NCI-H524 (cell line): ENCODE measurements at regions not wholly inside any gene's neighbourhood (a gene's known extent, or its start where the extent isn't known, plus 50 kb on each side); places are given as distances from the start of the nearest gene placed in this dataset.

Experiments used
- DNase-seq, 2 experiments: peaks; one replicate each; lab custom pipeline; 2025; lab: John Stamatoyannopoulos, UW

DNA sequence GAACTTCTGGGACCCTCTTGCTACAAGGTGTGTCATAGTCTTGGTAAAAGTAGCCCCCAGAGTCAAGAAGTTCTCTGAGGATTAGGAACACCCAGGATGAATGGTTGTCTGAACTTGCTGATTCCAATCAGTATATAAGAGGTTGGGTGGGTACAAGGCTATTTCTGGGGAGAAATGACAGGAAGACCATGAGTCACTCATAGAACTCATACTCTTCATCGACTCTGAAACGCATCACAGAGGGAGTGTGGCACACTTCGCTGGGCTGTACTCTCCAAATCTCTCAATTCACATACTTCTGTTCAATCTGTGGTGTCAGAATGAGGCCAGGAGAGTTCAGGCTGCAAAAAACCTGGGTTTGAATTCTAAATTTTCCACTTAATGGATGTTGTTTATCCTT, 193.2 kb upstream of the LEF1 start:
- no peak for DNase-seq

- no peak for DNase-seq
Measured at GRCh38 chr4:108361446-108361820, 192.7 kb upstream of the LEF1 start.

GRCh38 chr4:108360754-108361445, 192.2 kb upstream of the LEF1 start:
- no peak for DNase-seq

DNA sequence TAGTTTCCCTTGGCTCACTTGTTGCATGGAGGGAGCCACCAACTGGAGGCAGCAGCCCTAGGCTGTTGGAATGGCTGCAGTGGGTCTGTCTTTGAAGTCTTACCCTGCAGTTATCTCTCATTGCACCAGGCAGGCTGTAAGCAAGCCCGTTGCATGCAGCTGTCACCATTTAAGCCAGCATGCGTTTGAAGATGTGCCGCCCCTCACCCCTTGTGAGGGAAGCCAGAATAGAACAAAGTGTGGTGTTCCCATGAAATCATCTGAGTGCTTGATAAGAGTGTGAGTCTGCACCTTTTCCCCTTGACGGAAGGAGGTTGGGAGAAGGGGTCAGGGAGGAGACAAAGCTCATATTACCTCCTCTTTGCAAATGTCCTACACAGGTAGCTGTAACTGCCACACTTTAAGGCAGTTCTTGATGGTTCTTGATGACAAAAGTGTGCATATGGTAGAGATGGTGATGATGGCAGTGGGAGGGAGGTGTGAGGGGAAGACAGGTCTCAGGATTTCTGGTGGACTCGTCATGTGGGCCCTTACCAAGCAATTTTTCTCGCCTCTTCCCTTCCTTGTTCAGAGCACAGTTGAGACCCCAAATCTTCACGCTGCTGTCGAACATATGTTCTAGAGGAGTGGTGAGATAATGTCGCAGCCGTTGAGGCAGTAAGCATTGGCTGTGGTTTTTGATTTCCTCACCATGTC, 191.4 kb upstream of the LEF1 start:
- no peak for DNase-seq

- DNase-seq: no peak
Measured at GRCh38 chr4:108359130-108359985, 190.6 kb upstream of the LEF1 start.

- peak; percentile 11 to 54 for DNase-seq
Measured at GRCh38 chr4:108355902-108356535, 187.3 kb upstream of the LEF1 start.

DNA sequence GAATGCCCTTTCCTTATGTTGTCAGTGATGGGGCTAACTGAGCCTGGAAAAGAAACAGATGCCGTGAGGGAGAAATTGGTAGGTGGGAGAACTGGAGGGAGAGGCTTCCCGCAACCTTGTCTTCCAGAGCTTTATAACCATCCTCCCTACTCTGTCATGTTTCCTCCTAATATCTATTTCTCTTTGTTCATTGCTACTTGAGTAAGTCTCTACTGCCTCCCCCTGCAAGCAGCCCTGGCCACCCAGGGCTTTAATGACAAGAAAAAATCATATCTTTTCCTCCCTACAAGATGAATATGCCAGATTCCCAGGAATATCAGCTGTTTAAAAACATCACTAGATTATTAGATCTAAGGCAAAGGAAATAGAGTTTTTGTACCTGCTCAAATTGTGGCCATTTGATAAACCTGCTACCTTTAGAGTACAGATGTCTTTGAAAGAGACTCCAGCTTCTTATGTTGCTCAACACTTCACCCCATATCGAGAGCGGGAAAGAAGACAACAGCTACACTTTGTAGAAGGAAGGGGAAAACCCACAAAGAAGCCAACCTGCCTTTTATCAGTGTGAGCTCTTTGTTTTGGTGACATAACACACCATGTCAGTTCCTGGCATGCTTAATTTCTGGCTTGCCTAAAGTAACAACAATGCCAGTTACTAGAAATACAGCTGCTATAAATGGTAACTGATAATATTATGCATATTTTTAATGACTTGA, 186.6 kb upstream of the LEF1 start:
- no peak for DNase-seq

DNA sequence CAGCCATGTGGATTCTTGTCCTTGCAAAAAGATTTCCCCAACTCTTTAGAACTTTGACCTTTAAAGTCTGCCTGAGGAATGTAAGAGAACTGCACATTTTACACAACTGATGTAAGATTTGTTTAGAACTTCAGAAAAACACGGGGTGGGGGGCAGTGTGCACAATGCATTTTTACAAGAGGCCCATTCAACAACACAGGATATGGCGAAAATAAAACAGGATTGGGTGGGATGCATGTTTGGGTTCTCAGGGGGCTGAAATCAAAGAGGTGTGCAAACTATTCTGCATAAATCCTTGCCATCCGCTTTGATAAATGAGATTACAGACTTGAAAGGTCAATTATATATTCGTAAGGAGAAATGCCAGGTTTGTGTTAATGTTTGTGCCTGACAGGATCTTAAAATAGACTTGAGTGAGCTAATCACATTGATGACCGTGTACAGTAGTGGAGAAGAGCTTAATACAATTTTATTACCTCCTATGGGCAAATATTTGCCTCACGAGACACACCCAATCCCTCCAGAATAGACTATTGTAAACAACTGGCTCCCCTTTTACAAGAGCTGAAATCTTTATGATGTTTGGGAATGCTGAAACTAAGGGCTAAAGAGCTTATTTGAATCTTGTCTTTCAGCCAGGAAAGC, 184.1 kb upstream of the LEF1 start:
- DNase-seq: no peak

GRCh38 chr4:108351791-108352190, 183.1 kb upstream of the LEF1 start:
- no peak for DNase-seq

GRCh38 chr4:108350332-108350731, 181.6 kb upstream of the LEF1 start:
- DNase-seq: peak; percentile 60 to 68

- DNase-seq: no peak
Measured at GRCh38 chr4:108346818-108347210, 178.1 kb upstream of the LEF1 start.

DNA sequence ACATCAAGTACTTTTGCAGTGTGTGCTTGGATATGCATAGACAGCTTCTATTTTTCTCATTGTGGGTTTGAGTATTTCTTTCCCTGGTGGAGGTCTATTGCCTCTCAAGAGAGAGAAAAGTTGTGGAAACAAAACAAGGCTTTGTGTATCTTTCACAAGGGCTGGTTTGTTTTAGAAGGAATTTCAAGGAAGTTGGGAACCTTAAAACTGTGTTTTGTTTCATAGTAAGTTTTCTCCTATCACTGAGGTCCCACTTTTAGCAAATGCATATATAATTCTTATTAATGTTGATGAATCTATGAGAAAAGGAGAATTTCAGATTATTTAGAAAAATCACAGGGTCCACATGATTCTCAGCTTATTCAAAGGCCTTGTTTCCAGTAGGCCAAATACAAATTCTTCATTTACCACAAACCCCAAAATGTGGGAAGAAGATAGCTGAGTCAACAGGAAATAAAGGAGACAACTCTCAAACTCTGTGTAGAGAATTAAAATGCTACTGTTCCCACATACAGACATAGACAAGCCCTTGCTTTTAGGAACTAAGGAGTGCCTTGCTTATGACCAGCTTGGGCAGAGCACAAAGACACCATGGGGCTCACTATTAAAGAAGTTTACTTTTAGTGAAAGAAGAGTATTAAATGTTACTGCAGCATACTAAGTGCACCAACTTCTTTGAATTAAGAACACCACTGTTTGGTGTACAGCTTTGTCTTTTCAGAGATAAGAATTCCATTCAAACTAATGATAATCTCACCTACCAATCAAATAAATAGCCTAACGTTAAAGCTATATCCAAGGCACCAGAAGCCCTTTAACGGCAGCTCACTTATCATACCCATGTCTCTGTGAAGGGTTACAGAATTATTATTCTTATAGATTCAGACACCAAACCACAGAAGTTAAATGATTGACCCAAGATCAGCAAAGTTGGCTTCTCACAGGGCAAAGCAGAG, 177.4 kb upstream of the LEF1 start:
- DNase-seq: no peak

- no peak for DNase-seq
Measured at GRCh38 chr4:108342325-108342970, 173.7 kb upstream of the LEF1 start.

- no peak for DNase-seq
Measured at GRCh38 chr4:108337923-108338322, 169.2 kb upstream of the LEF1 start.

DNA sequence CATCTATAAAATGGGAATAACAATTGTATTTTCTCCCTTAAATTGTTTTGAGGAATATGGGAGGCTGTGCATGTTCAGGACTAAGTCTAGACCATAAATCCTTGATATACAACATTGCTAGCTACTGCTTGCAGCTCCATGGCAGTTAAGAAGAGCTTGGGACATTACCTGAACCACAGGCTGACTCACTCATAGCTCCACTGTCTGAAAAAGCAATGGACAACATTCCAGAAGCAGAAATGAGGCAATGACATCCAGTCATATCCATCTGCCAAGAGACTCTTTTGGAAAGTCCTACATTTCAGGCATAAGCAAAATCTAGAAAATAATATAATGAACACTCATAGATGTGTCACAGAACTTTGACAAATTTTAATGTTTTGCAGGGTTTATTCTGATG, 167.3 kb upstream of the LEF1 start:
- DNase-seq: no peak

GRCh38 chr4:108335081-108335480, 166.3 kb upstream of the LEF1 start:
- no peak for DNase-seq

- DNase-seq: no peak
Measured at GRCh38 chr4:108334031-108334430, 165.3 kb upstream of the LEF1 start.

GRCh38 chr4:108333353-108333942, 164.7 kb upstream of the LEF1 start:
- DNase-seq: no peak
